ENCODE measurements at regions not wholly inside any gene's neighbourhood (a gene's known extent, or its start where the extent isn't known, plus 50 kb on each side); places are given as distances from the start of the nearest gene placed in this dataset.

DNA sequence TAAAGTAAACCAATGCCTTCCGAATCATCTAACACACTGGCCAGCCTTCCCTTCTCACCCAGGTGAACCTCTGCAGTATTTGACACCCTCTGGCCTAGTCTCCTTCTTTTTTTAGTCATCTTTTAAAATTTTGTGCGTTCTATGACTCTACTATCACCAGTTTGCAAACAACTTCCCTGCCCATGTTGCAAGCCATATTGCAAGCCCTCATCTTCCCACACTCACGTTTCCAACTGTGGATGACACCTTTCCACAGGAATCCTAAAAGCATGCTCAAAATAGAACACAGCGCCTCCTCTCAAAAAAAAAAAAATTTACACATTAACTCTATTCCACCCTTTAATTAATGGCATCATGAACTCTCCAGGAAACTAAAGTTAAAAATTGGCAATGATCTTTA is 440.1 kb downstream of the EFNB2 start:
- Histone ChIP-seq H3K9me3 (replicated peaks) (no peaks in the 10 kb centered on the region), H3K27ac (replicated peaks) (no peak overlapping the region), H3K4me1 (peaks cover 4% of the 10 kb centered on the region), H3K4me3 (no peak overlapping the region), H3K36me3 (no peaks in the 10 kb centered on the region), H3K27me3 (ENCODE audit: low read depth) (peaks cover 5% of the 10 kb centered on the region)
- intact Hi-C loops (cut with micrococcal nuclease), result no loop called here
- no peak for DNase-seq
- TF ChIP-seq, protein P1, sequence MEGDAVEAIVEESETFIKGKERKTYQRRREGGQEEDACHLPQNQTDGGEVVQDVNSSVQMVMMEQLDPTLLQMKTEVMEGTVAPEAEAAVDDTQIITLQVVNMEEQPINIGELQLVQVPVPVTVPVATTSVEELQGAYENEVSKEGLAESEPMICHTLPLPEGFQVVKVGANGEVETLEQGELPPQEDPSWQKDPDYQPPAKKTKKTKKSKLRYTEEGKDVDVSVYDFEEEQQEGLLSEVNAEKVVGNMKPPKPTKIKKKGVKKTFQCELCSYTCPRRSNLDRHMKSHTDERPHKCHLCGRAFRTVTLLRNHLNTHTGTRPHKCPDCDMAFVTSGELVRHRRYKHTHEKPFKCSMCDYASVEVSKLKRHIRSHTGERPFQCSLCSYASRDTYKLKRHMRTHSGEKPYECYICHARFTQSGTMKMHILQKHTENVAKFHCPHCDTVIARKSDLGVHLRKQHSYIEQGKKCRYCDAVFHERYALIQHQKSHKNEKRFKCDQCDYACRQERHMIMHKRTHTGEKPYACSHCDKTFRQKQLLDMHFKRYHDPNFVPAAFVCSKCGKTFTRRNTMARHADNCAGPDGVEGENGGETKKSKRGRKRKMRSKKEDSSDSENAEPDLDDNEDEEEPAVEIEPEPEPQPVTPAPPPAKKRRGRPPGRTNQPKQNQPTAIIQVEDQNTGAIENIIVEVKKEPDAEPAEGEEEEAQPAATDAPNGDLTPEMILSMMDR (IDR thresholded peaks at IDR 0.05; ENCODE audit: borderline replicate concordance), result no peak

DNA sequence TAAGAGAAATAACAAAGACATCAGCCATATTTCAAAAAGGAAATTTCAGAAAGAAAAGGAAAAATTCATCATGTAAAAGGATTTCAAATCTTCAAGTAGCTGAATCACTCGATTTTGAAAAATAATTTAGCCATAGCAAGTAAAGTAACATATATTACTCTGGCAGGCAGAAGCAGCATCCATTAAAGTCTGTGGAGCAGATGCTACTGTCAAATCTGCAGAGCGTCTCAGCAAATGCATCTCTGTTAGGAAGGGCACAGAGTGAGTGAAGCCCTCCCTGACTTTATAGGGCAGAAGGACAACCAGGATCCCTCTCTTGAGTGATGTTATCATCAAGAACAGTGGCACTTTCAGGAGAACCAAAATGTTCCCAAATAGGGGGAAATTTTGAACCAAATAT is 445.5 kb downstream of the EFNB2 start:
- no peak overlapping the region for H3K4me3 ChIP-seq
- intact Hi-C loops (cut with micrococcal nuclease), result no loop called here
- H3K9me3 ChIP-seq (replicated peaks), result no peaks in the 10 kb centered on the region

DNA sequence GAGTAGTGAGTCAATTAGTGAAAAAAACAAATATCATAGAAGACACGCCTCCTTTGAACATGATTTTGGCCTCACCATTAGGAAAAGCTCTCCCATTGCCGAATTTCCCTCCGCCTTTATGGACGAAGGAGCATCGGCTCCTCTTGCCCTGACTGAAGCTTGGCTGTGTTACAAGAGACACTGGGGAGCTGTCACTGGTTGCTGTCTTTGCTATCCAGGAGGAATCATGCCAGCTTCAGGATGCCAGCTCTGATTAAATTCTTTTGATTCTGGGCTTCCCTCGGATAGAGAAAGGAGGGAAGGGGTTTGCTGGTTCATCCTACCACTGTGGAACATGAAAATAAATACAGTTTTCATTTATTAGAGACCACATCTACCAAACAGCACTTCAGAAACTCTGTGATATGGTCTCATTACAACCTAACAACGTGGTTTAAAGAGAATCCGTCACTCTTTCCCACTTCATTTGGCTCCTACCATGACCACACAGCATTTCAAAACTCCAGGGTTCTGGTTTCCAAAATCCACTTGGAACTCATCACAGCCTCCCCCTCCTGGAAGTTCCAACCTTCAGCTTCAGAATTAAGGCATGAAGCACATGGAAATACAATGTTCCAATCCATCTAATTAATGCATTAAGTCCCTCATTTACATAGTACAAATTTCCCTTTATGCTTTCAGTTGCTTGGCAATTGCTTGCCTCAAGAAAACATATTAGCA is 446.0 kb downstream of the EFNB2 start:
- Histone ChIP-seq H3K4me3 (no peak overlapping the region), H3K27me3 (ENCODE audit: low read depth) (peaks cover 15% of the 10 kb centered on the region), H3K27ac (replicated peaks) (no peak overlapping the region), H3K9me3 (replicated peaks) (no peaks in the 10 kb centered on the region), H3K36me3 (no peaks in the 10 kb centered on the region), H3K4me1 (no peaks in the 10 kb centered on the region)
- intact Hi-C loops (cut with micrococcal nuclease), result loop anchor here (10.0 kb wide), 1 partner anchor 435 kb away; no protein-coding TSS in a partner anchor
- TF ChIP-seq, protein P1 (IDR thresholded peaks at IDR 0.05; ENCODE audit: borderline replicate concordance), result no peak
- DNase-seq, result no peak

More for the DNA sequence above, 445.5 kb downstream of the EFNB2 start:
- TF ChIP-seq, protein P1 (IDR thresholded peaks at IDR 0.05; ENCODE audit: borderline replicate concordance), result no peak
- no peak overlapping the region for H3K27ac ChIP-seq (replicated peaks)
- H3K4me1 ChIP-seq, result no peaks in the 10 kb centered on the region
- peaks cover 15% of the 10 kb centered on the region for H3K27me3 ChIP-seq (ENCODE audit: low read depth)
- no peaks in the 10 kb centered on the region for H3K36me3 ChIP-seq
- no peak for DNase-seq

DNA sequence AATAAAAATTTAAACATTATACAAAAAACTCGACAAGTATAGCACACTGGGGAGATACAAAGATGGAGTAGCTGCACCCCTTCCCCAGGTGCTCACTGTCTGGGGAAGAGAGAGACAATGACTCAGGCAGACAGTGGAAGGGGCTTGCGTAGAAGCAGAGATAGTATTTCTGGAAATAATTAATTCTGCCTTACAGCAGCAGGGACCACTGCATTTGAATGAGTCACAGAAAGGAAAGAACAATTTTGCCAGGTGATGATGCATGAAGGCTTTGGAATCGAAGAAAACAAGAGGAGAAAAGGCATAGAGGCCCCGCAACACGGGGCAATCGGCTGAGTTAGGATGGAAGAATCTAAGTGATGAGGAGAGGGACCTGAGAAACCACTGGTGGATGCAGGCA is 447.4 kb downstream of the EFNB2 start:
- Histone ChIP-seq H3K4me1 (no peaks in the 10 kb centered on the region), H3K4me3 (no peak overlapping the region), H3K9me3 (replicated peaks) (no peaks in the 10 kb centered on the region), H3K36me3 (no peaks in the 10 kb centered on the region), H3K27me3 (ENCODE audit: low read depth) (peaks cover 15% of the 10 kb centered on the region), H3K27ac (replicated peaks) (no peak overlapping the region)
- DNase-seq, result no peak
- intact Hi-C loops (cut with micrococcal nuclease), result loop anchor here (10.0 kb wide), 1 partner anchor 437 kb away; no protein-coding TSS in a partner anchor
- TF ChIP-seq, protein P1 (IDR thresholded peaks at IDR 0.05; ENCODE audit: borderline replicate concordance), result no peak

DNA sequence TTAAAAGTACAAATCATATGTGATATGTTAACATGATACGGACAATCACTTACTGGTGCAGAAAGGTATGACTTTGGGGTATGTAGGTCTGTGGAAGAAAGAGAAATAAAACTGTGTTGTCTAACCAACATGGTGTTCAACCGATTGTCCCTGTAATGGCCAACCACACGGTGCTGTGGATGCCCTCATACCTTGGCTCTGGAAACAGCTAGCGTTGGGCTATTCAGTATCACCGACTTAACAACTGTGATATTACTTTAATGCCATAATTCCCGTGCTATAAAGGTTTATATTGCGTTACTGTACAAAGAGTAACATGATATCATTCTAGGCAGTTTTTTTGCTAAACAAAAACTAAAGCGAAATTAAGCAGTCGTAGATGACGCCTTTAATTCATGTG is 448.3 kb downstream of the EFNB2 start:
- no peaks in the 10 kb centered on the region for H3K9me3 ChIP-seq (replicated peaks)
- DNase-seq, result no peak
- no peaks in the 10 kb centered on the region for H3K4me1 ChIP-seq
- H3K27me3 ChIP-seq (ENCODE audit: low read depth), result peaks cover 15% of the 10 kb centered on the region
- H3K27ac ChIP-seq (replicated peaks), result no peak overlapping the region
- no peak overlapping the region for H3K4me3 ChIP-seq
- TF ChIP-seq, protein P1 (IDR thresholded peaks at IDR 0.05; ENCODE audit: borderline replicate concordance), result no peak
- H3K36me3 ChIP-seq, result no peaks in the 10 kb centered on the region
- intact Hi-C loops (cut with micrococcal nuclease), result loop anchor here (10.0 kb wide), 1 partner anchor 438 kb away; no protein-coding TSS in a partner anchor
